SU-DHL-6 (cell line): ENCODE measurements at regions not wholly inside any gene's neighbourhood (a gene's known extent, or its start where the extent isn't known, plus 50 kb on each side); places are given as distances from the start of the nearest gene placed in this dataset.

Experiments used
- H2AFZ ChIP-seq: fragments of 200-600 bp; sonication (generic); 2 replicates; pipeline ENCODE4 v1.6.1; 2014; ENCODE audit warnings: low read depth, mild to moderate bottlenecking, moderate library complexity, mixed read lengths, antibody characterized with exemption, low read length; ENCODE audit not compliant: severe bottlenecking
- H3F3A ChIP-seq: fragments of 200-600 bp; shearing (Covaris generic); 2 replicates; pipeline ENCODE4 v1.6.0; 2016; ENCODE audit warnings: antibody characterized with exemption, mild to moderate bottlenecking; ENCODE audit not compliant: insufficient read depth
- H3K27ac ChIP-seq: fragments of 200-600 bp; sonication (generic); 2 replicates; pipeline ENCODE4 v1.5.1; 2016; ENCODE audit warnings: low read depth, mild to moderate bottlenecking, low read length, moderate library complexity, mixed read lengths
- H3K27me3 ChIP-seq: fragments of 200-600 bp; sonication (generic), shearing (Covaris generic); 2 replicates; pipeline ENCODE4 v1.6.0; 2014; ENCODE audit warnings: mild to moderate bottlenecking, low read length
- H3K36me3 ChIP-seq: fragments of 200-600 bp; sonication (generic); 2 replicates; pipeline ENCODE4 v1.6.1; 2014; ENCODE audit warnings: mild to moderate bottlenecking, low read length, mixed read lengths
- H3K4me2 ChIP-seq: fragments of 300-600, 200-600 bp; shearing (Covaris generic), sonication (generic); 2 replicates; pipeline ENCODE4 v1.6.0; 2014; ENCODE audit warnings: low read length, low read depth, mild to moderate bottlenecking; ENCODE audit not compliant: poor library complexity, severe bottlenecking
- H3K4me3 ChIP-seq: fragments of 200-600 bp; sonication (generic); 2 replicates; pipeline ENCODE4 v1.5.1; 2014; ENCODE audit warnings: antibody characterized with exemption, low read length, mild to moderate bottlenecking, mixed read lengths; ENCODE audit not compliant: insufficient read depth, poor library complexity, severe bottlenecking
- H3K79me2 ChIP-seq: fragments of 200-600 bp; sonication (generic); 2 replicates; pipeline ENCODE4 v1.6.1; 2014; ENCODE audit warnings: mild to moderate bottlenecking, low read length, moderate library complexity; ENCODE audit not compliant: insufficient read depth
- H3K9ac ChIP-seq: fragments of 200-600 bp; sonication (generic); 2 replicates; pipeline ENCODE4 v1.7.0; 2014; ENCODE audit warnings: mild to moderate bottlenecking, low read length
- H3K9me2 ChIP-seq: fragments of 200-600 bp; sonication (generic); replicated peaks from 2 replicates; pipeline ENCODE4 v1.6.1; 2014; ENCODE audit warnings: low read length; ENCODE audit not compliant: insufficient read depth
- H3K9me3 ChIP-seq: fragments of 200-600 bp; sonication (generic); 2 replicates; pipeline ENCODE4 v1.6.1; 2014; ENCODE audit warnings: low read length, mixed read lengths; ENCODE audit not compliant: insufficient read depth
- H4K20me1 ChIP-seq: fragments of 200-600 bp; sonication (generic); 2 replicates; pipeline ENCODE4 v1.6.1; 2014; ENCODE audit warnings: low read depth, mild to moderate bottlenecking, antibody characterized with exemption, low read length, moderate library complexity, mixed read lengths
- EZH2phosphoT487 ChIP-seq: fragments of 200-600 bp; sonication (generic), shearing (Covaris generic); conservative IDR thresholded peaks from 2 replicates; pipeline ENCODE4 v1.6.1; 2018; ENCODE audit warnings: mild to moderate bottlenecking, antibody characterized with exemption, low read length, moderate library complexity, mixed read lengths
- TF ChIP-seq, protein P1 (sequence below): fragments of 200-600 bp; sonication (generic); IDR thresholded peaks from one replicate; pipeline ENCODE4 v1.5.1; 2017; ENCODE audit warnings: antibody characterized with exemption, mild to moderate bottlenecking, low read length, moderate library complexity; ENCODE audit not compliant: insufficient read depth, poor library complexity, severe bottlenecking

DNA sequence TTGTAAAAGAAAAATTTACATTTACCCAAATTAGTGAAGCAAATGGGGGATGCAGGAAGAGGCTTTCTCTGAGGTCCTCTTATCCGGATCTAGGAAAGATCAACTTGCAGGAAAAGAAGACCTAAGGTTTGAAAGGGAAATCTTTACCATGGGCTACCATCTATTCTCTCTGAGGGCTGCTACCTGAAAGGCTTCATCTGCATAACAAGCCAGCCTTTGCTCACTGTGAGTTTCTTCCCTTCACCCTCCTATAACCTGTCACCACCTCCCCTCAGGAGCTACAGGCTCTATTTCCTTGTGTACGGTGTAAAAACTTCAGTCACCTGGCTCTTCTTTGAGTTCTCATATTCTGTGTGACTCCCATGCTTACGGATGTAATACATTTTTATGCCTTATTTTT is 118.6 kb upstream of the BEND4 start:
- H3K9me2 ChIP-seq = 0 out of 2 replicates have a peak, but pooled peaks cover 2% of the 10 kb centered on the region
- no peaks in the 10 kb centered on the region for H3K79me2 ChIP-seq
- no peak overlapping the region for H3K4me2 ChIP-seq
- no peaks in the 10 kb centered on the region for H3K9me3 ChIP-seq
- H2AFZ ChIP-seq = no peak overlapping the region
- no peak for TF ChIP-seq EZH2phosphoT487
- TF ChIP-seq, protein P1, sequence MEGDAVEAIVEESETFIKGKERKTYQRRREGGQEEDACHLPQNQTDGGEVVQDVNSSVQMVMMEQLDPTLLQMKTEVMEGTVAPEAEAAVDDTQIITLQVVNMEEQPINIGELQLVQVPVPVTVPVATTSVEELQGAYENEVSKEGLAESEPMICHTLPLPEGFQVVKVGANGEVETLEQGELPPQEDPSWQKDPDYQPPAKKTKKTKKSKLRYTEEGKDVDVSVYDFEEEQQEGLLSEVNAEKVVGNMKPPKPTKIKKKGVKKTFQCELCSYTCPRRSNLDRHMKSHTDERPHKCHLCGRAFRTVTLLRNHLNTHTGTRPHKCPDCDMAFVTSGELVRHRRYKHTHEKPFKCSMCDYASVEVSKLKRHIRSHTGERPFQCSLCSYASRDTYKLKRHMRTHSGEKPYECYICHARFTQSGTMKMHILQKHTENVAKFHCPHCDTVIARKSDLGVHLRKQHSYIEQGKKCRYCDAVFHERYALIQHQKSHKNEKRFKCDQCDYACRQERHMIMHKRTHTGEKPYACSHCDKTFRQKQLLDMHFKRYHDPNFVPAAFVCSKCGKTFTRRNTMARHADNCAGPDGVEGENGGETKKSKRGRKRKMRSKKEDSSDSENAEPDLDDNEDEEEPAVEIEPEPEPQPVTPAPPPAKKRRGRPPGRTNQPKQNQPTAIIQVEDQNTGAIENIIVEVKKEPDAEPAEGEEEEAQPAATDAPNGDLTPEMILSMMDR = no peak
- no peaks in the 10 kb centered on the region for H3K36me3 ChIP-seq
- no peak overlapping the region for H3K27ac ChIP-seq
- no peaks in the 10 kb centered on the region for H3F3A ChIP-seq
- H3K27me3 ChIP-seq = no peaks in the 10 kb centered on the region
- no peak overlapping the region for H3K4me3 ChIP-seq
- H3K9ac ChIP-seq = no peak overlapping the region
- H4K20me1 ChIP-seq = no peaks in the 10 kb centered on the region

- Histone ChIP-seq H3K36me3 (no peaks in the 10 kb centered on the region), H3K4me2 (no peak overlapping the region), H3K4me3 (no peak overlapping the region), H3K9me2 (0 out of 2 replicates have a peak, but pooled peaks cover 2% of the 10 kb centered on the region), H3K27ac (no peak overlapping the region), H3K9ac (no peak overlapping the region), H3K79me2 (no peaks in the 10 kb centered on the region), H2AFZ (no peak overlapping the region), H3K9me3 (no peaks in the 10 kb centered on the region), H3K27me3 (no peaks in the 10 kb centered on the region), H3F3A (no peaks in the 10 kb centered on the region), H4K20me1 (no peaks in the 10 kb centered on the region)
- no peak for TF ChIP-seq EZH2phosphoT487
- TF ChIP-seq, protein P1 = no peak
Measured at GRCh38 chr4:42277291-42277690, 120.0 kb upstream of the SHISA3 start.

DNA sequence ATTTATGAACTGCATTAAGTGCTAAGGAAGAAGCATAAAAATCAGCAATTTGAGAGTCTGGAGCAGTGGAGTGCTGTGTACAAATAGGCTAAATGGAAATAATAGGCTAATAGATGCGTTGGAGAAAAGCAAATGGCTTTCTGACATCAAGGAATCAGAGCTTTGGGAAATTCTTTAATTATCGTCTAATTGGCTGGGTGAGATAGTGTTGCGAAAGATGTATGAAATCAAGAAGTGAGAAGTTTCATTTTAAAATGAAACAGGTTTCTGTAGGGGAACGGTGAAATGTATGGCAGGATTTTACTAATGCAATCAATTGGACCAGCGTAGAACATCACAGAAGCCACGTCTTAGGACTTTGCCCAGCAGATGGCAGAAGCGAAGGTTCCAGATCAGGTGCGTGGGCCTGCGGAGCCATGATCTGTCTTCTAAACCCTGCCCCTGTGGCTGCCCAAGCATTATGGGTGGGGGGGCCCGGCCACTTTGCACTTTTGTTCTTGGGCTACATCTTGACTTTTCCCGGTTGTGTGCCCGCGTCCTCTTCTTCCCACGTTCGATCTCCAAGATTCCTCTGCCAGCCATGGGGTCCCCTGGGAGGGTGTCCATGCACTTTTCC is 118.5 kb upstream of the SHISA3 start:
- Histone ChIP-seq H3K9me3 (no peaks in the 10 kb centered on the region), H2AFZ (no peak overlapping the region), H3K27ac (no peak overlapping the region), H3K9me2 (no peaks in the 10 kb centered on the region), H3K4me2 (no peak overlapping the region), H3K79me2 (no peaks in the 10 kb centered on the region), H3K9ac (no peak overlapping the region), H3K27me3 (no peaks in the 10 kb centered on the region), H3K36me3 (no peaks in the 10 kb centered on the region), H4K20me1 (no peaks in the 10 kb centered on the region), H3K4me3 (no peak overlapping the region), H3F3A (no peaks in the 10 kb centered on the region)
- TF ChIP-seq, protein P1 = no peak
- TF ChIP-seq EZH2phosphoT487 = no peak
